ENCODE measurements at regions not wholly inside any gene's neighbourhood (a gene's known extent, or its start where the extent isn't known, plus 50 kb on each side); places are given as distances from the start of the nearest gene placed in this dataset.
"Not testable (repeated sequence)": the region's sequence is repeated elsewhere in the genome, so short reads cannot be mapped to it uniquely, and the experiment has no call there.

GRCh38 chr9:3735251-3735650, 209.4 kb upstream of the RFX3 start:
- CTCF ChIA-PET, result interaction anchor here (0.8 kb wide), 1 partner anchor 262 kb away, joined by 3 read pairs; no protein-coding TSS in a partner anchor
- H4K20me1 ChIP-seq (ENCODE audit: control insufficient read depth, insufficient read depth), result no peaks in the 10 kb centered on the region
- RAD21 ChIA-PET (ENCODE audit: unreplicated experiment), result no interaction called here
- DNase-seq (ENCODE audit: low read depth, low spot score) (no peak), FAIRE-seq (no peak), ATAC-seq (no peak)
- POLR2A ChIA-PET, result no interaction called here
- no peaks in the 10 kb centered on the region for H3K79me2 ChIP-seq (ENCODE audit: control insufficient read depth, insufficient read depth, low read length)
- H3K36me3 ChIP-seq (ENCODE audit: control insufficient read depth in 2 of 2, insufficient read depth in 2 of 2, low read length in 1 of 2), result no peaks in the 10 kb centered on the region
- TF ChIP-seq TARDBP (IDR thresholded peaks at IDR 0.05; ENCODE audit: borderline replicate concordance), result no peak
- no peak for TF ChIP-seq RBBP5 (conservative IDR thresholded peaks at IDR 0.05)
- no peak for TF ChIP-seq HDAC6 (IDR thresholded peaks at IDR 0.05; ENCODE audit: unreplicated experiment)
- no peak for TF ChIP-seq MTA2 (IDR thresholded peaks at IDR 0.05; ENCODE audit: low read depth)
- no peak for TF ChIP-seq RCOR1 (conservative IDR thresholded peaks at IDR 0.05; ENCODE audit: low read depth, low read length)
- TF ChIP-seq, protein P1, sequence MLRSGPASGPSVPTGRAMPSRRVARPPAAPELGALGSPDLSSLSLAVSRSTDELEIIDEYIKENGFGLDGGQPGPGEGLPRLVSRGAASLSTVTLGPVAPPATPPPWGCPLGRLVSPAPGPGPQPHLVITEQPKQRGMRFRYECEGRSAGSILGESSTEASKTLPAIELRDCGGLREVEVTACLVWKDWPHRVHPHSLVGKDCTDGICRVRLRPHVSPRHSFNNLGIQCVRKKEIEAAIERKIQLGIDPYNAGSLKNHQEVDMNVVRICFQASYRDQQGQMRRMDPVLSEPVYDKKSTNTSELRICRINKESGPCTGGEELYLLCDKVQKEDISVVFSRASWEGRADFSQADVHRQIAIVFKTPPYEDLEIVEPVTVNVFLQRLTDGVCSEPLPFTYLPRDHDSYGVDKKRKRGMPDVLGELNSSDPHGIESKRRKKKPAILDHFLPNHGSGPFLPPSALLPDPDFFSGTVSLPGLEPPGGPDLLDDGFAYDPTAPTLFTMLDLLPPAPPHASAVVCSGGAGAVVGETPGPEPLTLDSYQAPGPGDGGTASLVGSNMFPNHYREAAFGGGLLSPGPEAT (IDR thresholded peaks at IDR 0.05; ENCODE audit: low read depth), result no peak
- no peak for TF ChIP-seq YBX1 (IDR thresholded peaks at IDR 0.05)
- no peak for TF ChIP-seq ZNF622 (IDR thresholded peaks at IDR 0.05)
- TF ChIP-seq RELA (IDR thresholded peaks at IDR 0.05; ENCODE audit: borderline replicate concordance, partially characterized antibody), result no peak
- TF ChIP-seq ZSCAN29 (IDR thresholded peaks at IDR 0.05), result no peak
- no peaks in the 10 kb centered on the region for H3K27me3 ChIP-seq (replicated peaks in 1 of 2; ENCODE audit: control insufficient read depth in 2 of 2, insufficient read depth in 2 of 2, low read length in 1 of 2)
- no peak overlapping the region for H3K4me2 ChIP-seq (ENCODE audit: control insufficient read depth, insufficient read depth)
- SMC1A ChIA-PET (ENCODE audit: uncharacterized antibody, unreplicated experiment), result interaction anchor here (0.7 to 3.5 kb wide), 4 partner anchors 13 to 268 kb away, joined by 3 to 20 read pairs (median 3); no protein-coding TSS in a partner anchor
- H3K9ac ChIP-seq (ENCODE audit: control insufficient read depth, insufficient read depth, low read length), result no peak overlapping the region
- intact Hi-C loops (cut with micrococcal nuclease; ENCODE audit: unreplicated experiment), result no loop called here
- H3K9me3 ChIP-seq (replicated peaks; ENCODE audit: control insufficient read depth, insufficient read depth, low read length), result no peaks in the 10 kb centered on the region
- 26% methylated on average over 4 of the region's 4 CpGs for WGBS (ENCODE audit: insufficient coverage, insufficient replicate concordance, low lambda C conversion rate, missing lambda C conversion rate)
- H3K27ac ChIP-seq (ENCODE audit: control insufficient read depth, insufficient read depth), result no peak overlapping the region
- no peak overlapping the region for H3K4me3 ChIP-seq
- H2AFZ ChIP-seq (ENCODE audit: control insufficient read depth, low read depth, low read length), result no peak overlapping the region
- in situ Hi-C loops (cut with MboI), result loop anchor here (10.0 kb wide), 2 partner anchors 260 to 600 kb away; no protein-coding TSS in a partner anchor
- no TSS peak for BruUV-seq (replicated peaks)
- peaks cover 15% of the 10 kb centered on the region; the same call in 1 of the 2 replicates for H3K4me1 ChIP-seq (ENCODE audit: control insufficient read depth, insufficient read depth, low read length)

DNA sequence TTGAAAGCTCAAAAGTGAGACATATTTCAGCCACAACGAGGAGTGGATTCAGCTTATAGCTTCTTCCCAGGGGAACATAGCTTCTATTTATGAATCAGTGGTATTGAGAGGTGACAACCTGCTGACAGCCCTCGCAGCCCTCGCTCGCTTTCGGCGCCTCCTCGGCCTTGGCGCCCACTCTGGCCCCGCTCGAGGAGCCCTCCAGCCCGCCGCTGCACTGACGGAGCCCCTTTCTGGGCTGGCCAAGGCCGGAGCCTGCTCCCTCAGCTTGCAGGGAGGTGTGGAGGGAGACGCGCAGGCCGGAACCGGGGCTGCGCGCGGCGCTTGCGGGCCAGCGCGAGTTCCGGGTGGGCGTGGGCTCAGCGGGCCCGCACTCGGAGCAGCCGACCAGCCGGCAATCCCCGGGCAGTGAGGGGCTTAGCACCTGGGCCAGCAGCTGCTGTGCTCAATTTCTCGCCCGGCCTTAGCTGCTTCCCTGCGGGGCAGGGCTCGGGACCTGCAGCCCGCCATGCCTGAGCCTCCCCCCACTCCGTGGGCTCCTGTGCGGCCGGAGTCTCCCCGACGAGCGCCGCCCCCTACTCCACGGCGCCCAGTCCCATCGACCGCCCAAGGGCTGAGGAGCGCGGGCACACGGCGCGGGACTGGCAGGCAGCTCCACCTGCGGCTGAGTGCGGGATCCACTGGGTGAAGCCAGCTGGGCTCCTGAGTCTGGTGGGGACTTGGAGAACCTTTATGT, 207.9 kb upstream of the RFX3 start:
- FAIRE-seq; H3K9ac ChIP-seq (ENCODE audit: control insufficient read depth, insufficient read depth, low read length); H2AFZ ChIP-seq (ENCODE audit: control insufficient read depth, low read depth, low read length); H3K4me3 ChIP-seq; H4K20me1 ChIP-seq (ENCODE audit: control insufficient read depth, insufficient read depth); DNase-seq (ENCODE audit: low read depth, low spot score); H3K36me3 ChIP-seq (ENCODE audit: control insufficient read depth in 2 of 2, insufficient read depth in 2 of 2, low read length in 1 of 2); H3K27me3 ChIP-seq (replicated peaks in 1 of 2; ENCODE audit: control insufficient read depth in 2 of 2, insufficient read depth in 2 of 2, low read length in 1 of 2); BruUV-seq (replicated peaks); H3K27ac ChIP-seq (ENCODE audit: control insufficient read depth, insufficient read depth); H3K9me3 ChIP-seq (replicated peaks; ENCODE audit: control insufficient read depth, insufficient read depth, low read length); POLR2A ChIA-PET; H3K4me2 ChIP-seq (ENCODE audit: control insufficient read depth, insufficient read depth); ATAC-seq; H3K79me2 ChIP-seq (ENCODE audit: control insufficient read depth, insufficient read depth, low read length): not testable (repeated sequence)
- SMC1A ChIA-PET (ENCODE audit: uncharacterized antibody, unreplicated experiment), result interaction anchor here (0.8 to 3.5 kb wide), 7 partner anchors 11 to 605 kb away, joined by 3 to 20 read pairs (median 3); no protein-coding TSS in a partner anchor
- intact Hi-C loops (cut with micrococcal nuclease; ENCODE audit: unreplicated experiment) (loop anchor here (2.0 kb wide), 1 partner anchor 495 kb away; no protein-coding TSS in a partner anchor), in situ Hi-C loops (cut with MboI) (loop anchor here (5.0 to 10.0 kb wide), 3 partner anchors 259 to 601 kb away; no protein-coding TSS in a partner anchor)
- H3K4me1 ChIP-seq (ENCODE audit: control insufficient read depth, insufficient read depth, low read length), result peaks cover 22% of the 10 kb centered on the region
- RAD21 ChIA-PET (ENCODE audit: unreplicated experiment), result interaction anchor here (0.6 to 2.4 kb wide), 8 partner anchors 206 to 1227 kb away, joined by 3 to 8 read pairs (median 4); no protein-coding TSS in a partner anchor
- CTCF ChIA-PET, result interaction anchor here (1.0 to 4.1 kb wide), 11 partner anchors 19 to 633 kb away, joined by 3 to 28 read pairs (median 7); no protein-coding TSS in a partner anchor
- WGBS (ENCODE audit: insufficient coverage, insufficient replicate concordance, low lambda C conversion rate, missing lambda C conversion rate), result 85% methylated on average over 51 of the region's 56 CpGs
